T-helper 2 cell (primary cell): ENCODE measurements at regions not wholly inside any gene's neighbourhood (a gene's known extent, or its start where the extent isn't known, plus 50 kb on each side); places are given as distances from the start of the nearest gene placed in this dataset.
"Not testable (repeated sequence)": the region's sequence is repeated elsewhere in the genome, so short reads cannot be mapped to it uniquely, and the experiment has no call there.

ENCODE experiments used
- DNase-seq, 5 experiments: peaks; one replicate each; pipeline versions ENCODE4 v3.0.0 to v3.0.0-alpha.2; 2012 to 2022

DNA sequence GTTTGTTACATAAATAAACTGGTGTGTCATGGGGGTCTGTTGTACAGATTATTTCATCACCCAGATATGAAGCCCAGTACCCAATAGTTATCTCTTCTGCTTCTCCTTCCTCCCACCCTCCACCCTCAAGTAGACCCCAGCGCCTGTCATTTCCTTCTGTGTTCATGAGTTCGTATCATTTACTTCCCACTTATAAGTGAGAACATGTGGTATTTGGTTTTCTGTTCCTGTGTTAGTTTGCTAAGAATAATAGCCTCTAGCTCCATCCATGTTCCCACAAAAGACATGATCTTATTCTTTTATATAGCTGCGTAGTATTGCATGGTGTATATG, 185.4 kb downstream of the PSMG1 start:
- DNase-seq, result not testable (repeated sequence)

DNA sequence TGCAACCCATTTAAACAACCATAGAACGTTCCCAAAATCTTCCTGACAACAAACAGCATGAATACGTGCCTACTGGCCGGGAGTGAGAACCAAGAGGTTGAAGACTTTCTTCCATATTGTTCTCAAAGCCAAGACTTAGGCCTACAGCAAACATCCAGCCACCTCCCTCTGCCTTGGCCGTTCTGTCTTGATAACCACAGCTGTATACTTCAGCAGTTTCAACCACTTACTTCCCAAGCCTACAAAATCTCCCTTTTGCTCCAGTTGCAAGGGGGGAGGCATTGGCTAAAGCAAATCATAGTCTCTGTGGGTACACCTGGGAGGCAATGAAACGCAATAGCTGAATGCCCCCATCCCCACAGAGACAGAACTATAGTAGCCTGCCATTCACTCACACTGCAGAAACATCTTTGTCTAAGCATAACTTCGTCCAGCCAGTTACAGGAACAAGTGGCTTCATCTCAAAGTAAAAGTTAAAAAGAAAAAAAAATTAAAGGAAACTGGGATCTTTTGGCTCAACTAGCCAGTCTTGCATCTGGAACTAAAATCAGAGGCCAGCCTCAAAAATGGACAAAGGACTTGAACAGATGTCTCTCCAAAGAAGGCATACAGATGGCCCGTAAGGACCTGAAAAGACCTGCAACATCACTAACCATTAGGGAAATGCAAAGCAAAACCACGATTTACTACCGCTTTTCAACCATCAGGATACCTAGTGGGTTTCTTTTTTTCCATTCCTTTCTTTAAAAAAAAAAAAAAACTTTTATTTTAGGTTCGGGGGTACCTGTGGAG, 186.0 kb downstream of the PSMG1 start:
- DNase-seq, result no peak

DNA sequence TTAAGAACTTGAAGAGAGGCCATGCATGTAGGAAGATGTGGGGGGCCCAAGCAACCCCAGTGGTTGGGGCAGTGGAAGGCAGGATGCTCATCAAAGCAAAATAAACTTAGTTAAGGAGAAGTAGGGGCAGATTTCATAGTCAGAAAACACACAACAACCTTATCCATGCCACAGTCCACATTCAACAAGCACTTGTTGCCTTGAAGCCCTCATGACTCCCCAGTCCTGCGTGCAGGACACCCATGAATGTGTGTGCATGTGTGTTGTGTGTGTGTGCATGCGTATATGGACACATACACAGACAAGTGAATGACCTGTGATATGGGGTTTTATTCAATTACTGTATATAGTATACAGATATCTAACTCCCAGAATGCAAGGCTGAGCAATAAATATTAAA, 186.9 kb downstream of the PSMG1 start:
- DNase-seq, result no peak

DNA sequence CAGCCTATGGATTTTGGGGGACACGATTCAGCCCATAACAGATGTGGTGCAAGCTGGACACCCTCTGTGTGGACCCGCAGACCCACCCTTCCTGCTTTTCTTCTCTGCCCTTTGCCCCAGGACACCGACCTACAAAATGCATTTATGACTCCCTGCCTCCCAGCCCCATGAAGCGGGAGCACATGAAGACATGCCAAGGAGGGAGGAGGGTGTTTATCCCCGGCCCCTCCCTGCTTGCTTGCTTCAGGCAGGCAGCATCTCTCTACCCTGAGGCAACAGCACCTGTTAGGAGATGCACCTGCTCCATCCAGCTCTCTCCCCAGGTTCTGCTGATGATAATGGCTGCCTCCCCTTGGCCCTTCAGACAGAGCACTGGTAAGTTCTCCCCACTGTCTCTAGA, 187.5 kb downstream of the PSMG1 start:
- no peak for DNase-seq

DNA sequence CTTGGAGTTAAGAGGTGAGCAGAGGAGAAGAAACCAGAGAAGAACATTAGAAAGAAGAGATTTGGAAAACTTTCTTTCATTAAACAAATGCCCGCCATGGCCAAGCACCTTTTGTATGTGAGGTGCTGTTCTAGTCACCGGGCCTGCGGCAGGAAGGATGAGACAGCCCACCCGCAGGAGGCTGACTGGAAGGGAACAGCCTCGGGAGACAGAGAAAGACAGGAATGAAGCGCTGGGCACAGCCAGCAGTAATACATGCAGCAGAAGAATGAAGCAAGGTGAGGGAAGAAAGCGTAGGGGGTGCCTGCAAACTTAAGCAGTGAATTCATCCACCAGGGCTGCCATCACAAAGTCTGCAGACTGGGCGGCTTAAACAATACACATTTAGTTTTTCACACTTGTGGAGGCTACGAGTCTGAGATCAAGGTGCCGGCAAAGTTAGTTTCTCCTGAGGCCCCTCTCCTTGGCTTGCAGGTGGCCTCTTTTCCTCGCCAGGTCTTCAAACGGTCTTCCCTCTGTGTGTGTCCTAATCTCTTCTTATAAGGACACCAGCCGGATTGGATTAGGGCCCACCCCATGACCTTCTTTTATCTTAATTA, 188.1 kb downstream of the PSMG1 start:
- no peak for DNase-seq

DNA sequence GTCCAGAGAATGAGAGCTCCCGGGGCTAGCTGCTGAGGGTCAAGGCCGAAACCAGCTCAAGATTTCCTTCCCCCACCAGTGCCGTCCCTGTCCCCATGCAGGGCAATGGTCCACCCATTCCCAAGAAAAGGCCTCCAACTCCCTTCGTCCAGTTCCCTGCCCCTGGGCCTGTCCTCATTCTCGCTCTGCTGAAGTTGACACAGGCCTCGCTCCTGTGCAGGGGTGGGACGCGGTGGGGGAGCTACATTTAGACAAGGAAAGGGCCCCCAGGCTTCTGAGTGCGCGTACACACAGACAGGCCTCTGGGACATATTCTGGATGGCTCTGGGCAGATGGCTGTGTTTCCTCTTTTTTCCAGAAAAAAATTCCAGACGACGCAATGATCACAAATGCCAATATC, 188.3 kb downstream of the ETS2 start:
- no peak for DNase-seq

DNA sequence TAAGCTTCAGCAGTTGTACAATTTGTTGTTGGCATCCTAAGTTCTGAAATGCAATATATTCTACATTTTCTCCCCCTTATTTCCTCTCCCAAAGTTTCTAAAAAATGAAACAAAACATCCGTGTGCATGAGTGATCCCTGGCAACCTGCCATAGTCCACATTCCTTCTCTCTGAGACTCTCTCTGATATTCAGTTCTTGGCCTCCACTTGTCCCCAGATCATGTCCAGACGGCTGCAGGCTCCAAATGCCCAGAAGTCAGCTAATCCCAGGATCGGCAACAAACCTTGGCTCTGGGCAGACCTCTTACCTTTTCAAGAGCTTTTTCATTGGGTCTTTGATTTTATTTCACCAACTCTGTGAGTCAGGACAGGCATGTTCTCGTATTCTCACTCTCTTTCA, 187.8 kb downstream of the ETS2 start:
- no peak for DNase-seq

DNA sequence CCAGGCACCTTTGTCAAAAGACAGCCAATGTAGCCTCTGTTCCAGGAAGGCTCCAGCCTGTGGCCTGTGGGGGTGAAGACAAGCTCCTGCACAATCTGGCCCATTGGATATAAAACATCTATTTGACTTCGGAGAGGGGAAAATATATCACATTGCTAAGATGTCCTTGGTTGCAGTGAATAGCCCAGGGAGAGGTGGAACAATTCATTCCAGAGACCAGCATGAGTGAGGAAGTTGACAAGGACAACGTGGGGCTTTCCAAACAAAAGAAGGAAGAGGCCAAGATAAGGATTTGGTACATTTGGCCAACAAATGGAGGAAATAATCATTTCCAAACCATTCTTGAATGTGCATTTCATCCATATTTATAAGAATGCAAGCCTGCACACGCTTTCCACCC, 187.0 kb downstream of the ETS2 start:
- no peak for DNase-seq

DNA sequence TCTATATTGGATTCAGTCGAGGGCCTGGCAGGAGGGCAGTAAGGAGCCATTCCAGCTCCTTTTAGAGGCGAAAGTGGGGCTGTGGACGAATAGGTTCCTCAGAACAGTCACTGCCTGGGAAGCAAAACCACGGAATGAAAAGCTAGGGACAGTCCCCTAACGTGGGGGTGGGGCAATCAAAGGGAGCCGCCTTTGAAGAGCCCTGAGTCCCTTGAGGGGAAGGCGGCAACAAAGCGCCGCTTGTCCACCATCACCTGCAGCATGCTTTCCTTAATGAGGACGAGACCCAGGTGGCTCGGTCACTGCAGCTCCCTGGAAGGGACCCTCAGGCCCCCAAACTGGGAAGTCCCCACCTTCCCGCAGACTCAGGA, 184.7 kb downstream of the ETS2 start:
- DNase-seq, result no peak

DNA sequence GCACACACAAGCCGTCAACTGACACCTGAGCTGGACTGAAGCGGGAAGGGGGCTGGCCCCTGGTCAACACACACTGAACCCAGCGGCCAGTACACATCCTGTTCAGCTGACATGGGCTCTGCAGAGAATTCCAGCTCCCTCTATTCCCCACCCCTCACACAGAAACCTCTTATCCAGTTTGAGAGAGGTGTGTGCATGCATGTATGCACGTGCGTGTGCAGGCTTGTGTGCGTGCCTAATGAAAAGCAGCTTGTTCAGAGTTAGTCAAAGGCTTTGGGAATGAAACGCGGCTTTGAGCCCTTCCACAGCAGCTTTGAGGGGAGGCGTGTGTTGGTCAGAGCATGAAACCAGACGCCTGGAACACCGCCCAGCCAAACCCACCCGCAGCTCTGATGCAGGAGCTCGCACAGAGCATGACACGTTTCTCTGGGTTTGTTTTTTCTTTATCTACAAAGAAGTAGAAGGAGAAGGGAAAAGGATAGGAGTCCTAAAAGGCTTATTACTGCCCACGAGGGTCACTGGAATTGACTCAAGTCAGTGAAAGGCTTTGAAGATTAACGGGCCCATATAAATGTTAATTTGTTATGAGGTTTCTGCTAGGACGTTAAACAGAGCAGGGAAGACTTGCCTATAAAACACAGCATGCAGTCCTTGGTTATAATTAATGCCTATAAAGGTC, 184.2 kb downstream of the ETS2 start:
- DNase-seq, result no peak

DNA sequence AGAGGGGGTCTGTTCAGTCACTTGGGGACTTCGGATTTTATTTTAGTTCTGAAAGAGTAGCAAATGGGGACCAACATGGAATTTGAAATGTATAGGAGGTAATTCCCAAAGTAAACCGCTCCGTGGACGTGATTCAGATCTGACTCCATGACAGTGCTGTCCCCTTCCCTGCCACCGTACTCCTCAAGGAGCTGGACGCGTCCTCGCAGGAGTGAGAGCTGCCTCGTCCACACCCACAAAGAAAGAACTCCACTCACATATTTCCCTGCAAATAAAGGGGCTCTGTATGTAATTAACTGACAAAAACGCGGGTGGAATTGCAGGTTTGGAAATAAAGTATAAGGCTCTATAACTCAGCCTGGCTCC, 183.6 kb downstream of the ETS2 start:
- DNase-seq, result no peak

DNA sequence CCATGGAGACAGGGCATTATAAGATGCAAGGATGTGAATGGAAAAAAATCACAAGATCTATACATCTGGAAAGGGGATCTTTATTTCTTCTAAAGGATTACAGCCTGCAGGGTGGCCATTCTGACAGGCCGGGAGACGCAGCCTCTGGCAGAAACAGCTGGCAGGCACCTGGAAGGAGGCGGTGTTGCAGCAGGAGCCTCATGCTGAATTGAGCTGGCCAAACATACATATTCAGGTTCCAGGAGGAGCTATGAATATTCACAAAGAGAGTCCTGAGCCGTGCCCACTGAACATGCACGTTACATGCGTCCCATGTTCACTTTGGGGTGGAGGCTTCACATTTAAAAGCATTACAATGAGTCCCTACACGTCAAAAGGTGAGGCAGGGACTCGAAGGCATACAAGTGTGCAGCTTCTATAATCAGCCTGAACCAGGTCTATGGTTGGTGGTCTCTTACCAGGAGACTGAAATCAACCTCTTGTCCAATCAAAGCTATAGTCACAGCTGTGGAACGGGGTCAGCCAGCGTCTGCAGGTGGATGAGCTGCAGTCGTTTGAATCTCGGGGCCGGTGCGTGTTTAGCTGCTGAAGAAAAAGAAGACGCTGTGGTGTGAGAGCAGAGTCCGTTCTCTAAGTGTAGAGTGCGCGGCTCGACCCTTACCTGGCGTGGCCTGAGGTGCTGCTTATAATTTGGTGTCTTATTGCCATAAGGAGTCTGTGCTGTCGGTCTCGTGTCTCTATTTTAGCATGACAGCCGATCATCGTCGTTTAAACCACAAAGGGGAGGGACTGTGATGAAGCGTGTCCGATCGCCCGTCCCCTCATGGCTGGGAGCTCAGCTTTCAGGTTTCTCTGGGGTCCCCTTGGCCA, 183.0 kb downstream of the ETS2 start:
- peak in 1 of 5 experiments; percentile 30 for DNase-seq

DNA sequence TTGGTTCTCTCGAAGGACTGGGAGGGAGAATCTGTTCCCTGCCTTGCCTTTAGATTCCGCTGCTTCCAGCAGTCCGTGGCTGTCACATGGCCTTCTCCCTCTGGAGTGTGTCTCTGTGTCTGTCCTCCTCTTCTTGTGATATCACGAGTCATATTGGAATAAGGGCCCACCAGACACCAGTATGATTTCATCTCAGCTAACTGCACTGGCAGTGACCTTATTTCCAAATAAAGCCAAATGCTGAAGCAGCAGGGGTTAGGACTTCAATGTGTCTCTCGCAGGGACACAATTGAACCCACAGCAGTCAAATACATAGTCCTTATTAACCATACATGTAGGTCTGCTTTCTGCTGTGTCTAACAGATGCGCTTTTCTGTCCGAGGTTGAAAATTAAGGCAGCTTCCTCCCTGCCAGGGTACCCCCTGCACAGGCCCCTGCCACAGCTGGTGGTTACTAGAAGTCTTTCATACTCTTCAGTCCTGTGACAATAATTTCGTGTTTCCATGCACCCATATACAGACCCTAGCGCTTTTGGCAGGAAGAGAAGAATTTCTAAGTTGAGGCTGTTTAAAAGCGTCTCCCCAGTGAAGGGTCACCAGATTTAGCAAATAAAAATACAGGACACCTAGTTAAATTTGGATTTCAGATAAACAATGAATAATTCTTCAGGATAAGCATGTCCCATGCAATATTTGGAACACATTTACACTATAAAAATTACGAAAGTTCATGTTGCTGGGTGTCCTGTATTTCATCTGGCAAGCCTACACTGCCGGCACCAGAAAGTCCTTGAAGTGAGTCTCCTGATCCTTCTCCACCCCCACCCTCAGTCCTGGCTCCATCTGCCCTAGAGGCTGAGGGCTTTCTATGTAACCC, 182.1 kb downstream of the ETS2 start:
- no peak for DNase-seq

DNA sequence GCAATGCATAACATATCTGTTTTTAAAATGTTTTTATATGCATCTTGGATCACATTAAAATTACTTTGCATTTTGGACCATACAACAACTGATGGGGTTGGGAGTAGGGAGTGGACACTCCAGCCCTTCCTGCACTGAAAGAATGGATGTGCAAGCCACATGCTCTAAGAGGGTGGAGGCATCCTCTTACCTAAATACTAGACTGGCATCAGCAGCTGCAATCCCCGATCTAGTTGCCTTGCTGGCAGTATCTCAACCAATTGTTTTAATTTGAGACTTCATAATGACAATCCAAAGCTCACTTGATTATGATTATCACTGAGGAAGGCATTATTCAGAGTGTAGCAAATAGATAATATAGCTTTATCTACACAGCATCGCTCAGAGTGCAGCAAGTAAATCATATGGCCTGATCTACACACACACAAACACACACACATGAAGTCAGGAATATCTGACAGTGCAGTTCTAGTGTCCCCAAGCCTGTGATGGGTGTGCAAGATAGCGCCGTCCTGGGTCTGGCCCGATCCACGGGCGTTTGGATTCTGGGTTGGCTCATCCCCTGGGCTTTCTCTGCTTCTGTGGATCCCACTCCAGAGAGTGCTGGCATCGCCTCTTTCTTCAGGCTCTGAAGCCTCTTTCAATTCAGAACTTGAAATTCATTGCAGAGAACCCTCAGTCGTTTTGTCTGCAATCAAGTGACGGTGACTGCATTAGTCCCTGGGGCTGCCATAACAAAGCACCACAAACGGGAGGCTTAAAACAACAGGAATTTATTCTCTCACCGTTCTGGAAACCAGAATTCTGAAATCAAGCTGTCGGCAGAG, 181.3 kb downstream of the ETS2 start:
- no peak for DNase-seq

DNA sequence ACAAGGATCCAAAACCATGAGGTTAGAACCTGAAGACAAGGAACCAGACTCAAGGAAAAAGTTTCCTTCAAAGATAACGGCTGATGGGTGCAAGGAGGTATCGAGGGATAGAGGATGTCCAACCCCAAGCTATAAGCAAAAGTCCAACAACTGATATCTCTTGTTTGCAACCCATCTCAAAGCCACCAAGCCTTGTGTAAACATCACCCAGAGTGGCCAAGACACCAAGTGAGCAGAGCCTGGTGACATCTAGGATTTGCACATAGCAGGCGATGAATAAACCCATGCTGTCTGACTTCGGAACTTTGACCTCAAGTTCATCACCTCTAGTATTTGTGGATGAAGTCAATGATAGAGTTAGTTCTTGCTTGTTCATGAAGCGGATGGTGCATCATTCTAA, 180.7 kb downstream of the ETS2 start:
- DNase-seq, result no peak

DNA sequence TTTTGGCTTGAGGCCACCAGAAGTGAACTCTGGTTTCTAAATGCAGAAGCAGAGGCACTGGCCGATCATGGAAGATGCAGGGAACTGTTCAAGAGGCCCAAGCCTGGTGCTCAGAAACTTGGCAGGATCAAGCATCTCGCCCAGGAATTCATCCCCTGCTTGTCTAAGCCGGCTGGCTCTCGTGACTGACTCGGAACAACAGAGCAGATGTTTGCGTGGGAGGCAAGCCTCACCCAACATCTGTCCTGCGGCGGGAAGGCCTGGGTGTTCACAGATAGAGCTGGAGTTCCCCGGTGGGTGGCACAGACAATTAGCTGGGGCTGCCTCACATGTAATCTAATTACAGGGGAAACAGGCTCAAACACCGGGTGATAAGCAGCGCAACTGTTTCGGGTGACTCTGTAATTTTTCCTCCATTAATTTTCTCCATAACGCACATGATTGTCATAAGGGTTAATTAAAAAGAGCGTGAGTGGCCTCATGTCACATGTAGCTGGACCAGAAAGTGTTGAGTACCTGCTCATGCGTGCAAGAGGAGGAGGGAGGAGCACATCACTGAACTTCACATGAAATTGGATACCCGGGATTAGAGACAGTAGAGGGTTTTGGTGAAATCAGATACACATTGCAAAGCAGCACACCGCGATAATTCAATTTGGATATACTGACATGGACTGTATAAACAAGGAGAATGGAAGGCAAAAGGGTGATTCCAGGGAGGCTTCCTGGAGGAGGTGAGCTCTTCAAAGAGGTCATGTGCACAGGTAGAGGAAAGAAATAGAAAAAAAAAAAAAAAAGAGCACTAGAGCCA, 180.0 kb downstream of the ETS2 start:
- DNase-seq, result peak in 2 of 5 experiments; percentile 3 to 94

DNA sequence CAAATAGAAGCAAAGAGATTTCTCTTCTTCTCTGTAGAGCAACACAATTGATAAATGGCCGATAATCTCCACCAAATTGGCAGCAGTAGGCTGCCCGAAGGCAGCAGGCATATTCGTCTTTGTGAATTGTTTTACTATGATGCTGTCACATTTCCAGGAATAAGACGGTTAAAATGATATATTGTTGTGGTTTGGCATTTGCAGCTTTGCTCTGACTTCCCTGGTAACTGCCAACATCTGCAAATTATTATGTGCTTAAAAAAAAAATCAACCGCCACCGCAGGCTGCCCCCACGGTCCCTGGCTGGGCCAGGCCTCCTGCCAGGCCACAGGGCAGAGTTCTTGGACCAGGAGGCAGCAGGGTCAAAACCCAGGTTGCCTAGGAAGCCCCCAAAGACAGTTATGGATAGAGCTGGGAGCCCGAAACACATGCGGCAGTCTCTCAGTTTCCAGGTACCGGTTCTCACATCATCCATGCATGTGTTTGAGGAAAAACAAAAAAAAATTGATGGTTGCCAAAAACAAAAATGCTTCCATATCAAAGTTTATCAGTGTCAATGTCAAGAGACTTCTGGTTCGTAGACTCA, 179.3 kb downstream of the ETS2 start:
- peak in 1 of 5 experiments; percentile 89 for DNase-seq

DNA sequence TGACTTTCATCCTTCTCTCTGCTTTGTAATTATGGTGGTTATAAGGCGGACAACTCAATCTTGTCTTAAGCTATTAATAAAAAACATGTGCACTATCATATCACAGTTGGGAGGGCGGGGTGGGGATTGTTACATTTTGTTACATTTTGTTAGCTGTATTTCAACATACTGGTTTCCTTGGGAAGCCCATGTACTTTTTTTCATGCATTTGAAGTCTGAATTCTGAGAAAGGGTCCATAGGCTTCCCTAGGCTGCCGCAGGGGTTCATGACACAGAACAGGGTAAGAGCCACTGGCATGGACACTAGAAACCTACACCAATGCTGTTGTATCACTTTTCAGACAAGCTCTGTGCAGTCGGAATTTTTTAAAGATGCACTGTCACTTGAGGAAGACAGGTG, 178.8 kb downstream of the ETS2 start:
- no peak for DNase-seq

DNA sequence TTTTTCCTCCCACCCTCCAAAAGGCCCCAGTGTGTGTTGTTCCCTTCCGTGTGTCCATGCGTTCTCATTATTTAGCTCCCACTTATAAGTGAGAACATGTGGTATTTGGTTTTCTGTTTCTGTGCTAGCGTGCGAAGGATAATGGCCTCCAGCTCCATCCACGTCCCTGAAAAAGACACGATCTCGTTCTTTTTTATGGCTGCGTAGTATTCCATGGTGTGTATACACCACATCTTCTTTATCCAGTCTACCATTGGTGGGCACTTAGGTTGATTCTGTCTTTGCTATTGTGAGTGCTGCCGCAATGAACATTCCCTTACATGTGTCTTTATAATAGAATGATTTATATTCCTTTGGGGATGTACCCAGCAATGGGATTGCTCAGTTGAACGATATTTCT, 177.8 kb downstream of the ETS2 start:
- DNase-seq, result no peak

DNA sequence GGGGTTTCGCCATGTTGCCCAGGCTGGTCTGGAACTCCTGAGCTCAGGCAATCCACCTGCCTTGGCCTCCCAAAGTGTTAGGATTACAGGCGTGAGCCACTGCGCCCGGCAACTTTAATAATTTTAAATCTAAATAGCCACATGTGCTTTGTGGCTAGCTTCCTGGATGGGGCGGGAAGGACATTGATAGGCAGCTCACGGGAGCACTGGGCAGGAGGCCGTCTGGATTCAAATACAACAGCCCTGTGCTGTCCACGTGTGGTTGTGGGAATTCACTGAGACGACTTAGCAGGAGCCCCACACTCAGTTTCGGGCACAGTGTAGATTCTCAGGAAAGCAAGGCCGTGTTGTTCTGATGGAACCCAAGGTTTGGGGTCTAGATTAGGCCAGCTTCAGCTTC, 177.1 kb downstream of the ETS2 start:
- no peak for DNase-seq
